Liver (tissue), 8 donors: ENCODE measurements at regions not wholly inside any gene's neighbourhood (a gene's known extent, or its start where the extent isn't known, plus 50 kb on each side); places are given as distances from the start of the nearest gene placed in this dataset.

Source experiments
- DNase-seq: peaks from one replicate; pipeline ENCODE4 v3.0.0-alpha.2; 2017; ENCODE audit warnings: low spot score
- H3K27ac ChIP-seq, 2 donors: one replicate each; pipeline ENCODE4 v1.7.0; 2013; ENCODE audit warnings: inconsistent platforms in 2 of 2, low read length in 2 of 2, control low read depth in 1 of 2, low read depth in 1 of 2, mild to moderate bottlenecking in 1 of 2
- H3K27me3 ChIP-seq, 4 donors: one replicate each; pipeline versions ENCODE4 v1.6.1 to v1.7.0; 2013; ENCODE audit warnings: low read length in 3 of 4, inconsistent platforms in 1 of 4, mild to moderate bottlenecking in 1 of 4, moderate library complexity in 1 of 4; ENCODE audit not compliant: control insufficient read depth in 4 of 4, insufficient read depth in 4 of 4
- H3K36me3 ChIP-seq, 4 donors: one replicate each; pipeline versions ENCODE4 v1.6.1 to v1.7.0; 2013; ENCODE audit warnings: low read length in 3 of 4, mild to moderate bottlenecking in 3 of 4, low read depth in 1 of 4, moderate library complexity in 1 of 4; ENCODE audit not compliant: control insufficient read depth in 4 of 4, insufficient read depth in 3 of 4
- H3K4me1 ChIP-seq, 4 donors: one replicate each; pipeline versions ENCODE4 v1.6.1 to v1.7.0; 2013; ENCODE audit warnings: low read length in 3 of 4, mild to moderate bottlenecking in 3 of 4, moderate library complexity in 1 of 4; ENCODE audit not compliant: control insufficient read depth in 4 of 4, insufficient read depth in 4 of 4
- H3K4me3 ChIP-seq, 3 donors: one replicate each; pipeline versions ENCODE4 v1.6.1 to v1.7.0; 2013; ENCODE audit warnings: low read length in 3 of 3, control low read depth in 1 of 3, low read depth in 1 of 3, mild to moderate bottlenecking in 1 of 3
- H3K9ac ChIP-seq, 2 donors: one replicate each; pipeline ENCODE4 v1.7.0; 2013; ENCODE audit warnings: low read length in 2 of 2, mild to moderate bottlenecking in 2 of 2, moderate library complexity in 2 of 2, control low read depth in 1 of 2, low read depth in 1 of 2
- H3K9me3 ChIP-seq, 4 donors: one replicate each; pipeline versions ENCODE4 v1.6.1 to v1.7.0; 2013; ENCODE audit warnings: low read length in 3 of 4; ENCODE audit not compliant: control insufficient read depth in 4 of 4
- ATF3 ChIP-seq: IDR thresholded peaks from 2 replicates; pipeline ENCODE4 v1.6.1; 2016; ENCODE audit warnings: antibody characterized with exemption
- FOXA1 ChIP-seq: IDR thresholded peaks from 2 replicates; pipeline ENCODE4 v1.6.1; 2016; ENCODE audit warnings: antibody characterized with exemption
- FOXA2 ChIP-seq: IDR thresholded peaks from 2 replicates; pipeline ENCODE4 v1.6.1; 2016; ENCODE audit warnings: antibody characterized with exemption
- GABPA ChIP-seq, 2 donors: IDR thresholded peaks in 1 of 2; conservative IDR thresholded peaks in 1 of 2; 2 replicates each; pipeline ENCODE4 v1.6.1; 2016; ENCODE audit warnings: antibody characterized with exemption in 2 of 2, mild to moderate bottlenecking in 1 of 2, moderate library complexity in 1 of 2
- HNF4A ChIP-seq, 2 donors: conservative IDR thresholded peaks; 2 replicates each; pipeline ENCODE4 v1.6.1; 2016; ENCODE audit warnings: antibody characterized with exemption in 2 of 2, mild to moderate bottlenecking in 2 of 2
- JUND ChIP-seq, 2 donors: IDR thresholded peaks; 2 replicates each; pipeline ENCODE4 v1.6.1; 2016; ENCODE audit warnings: antibody characterized with exemption in 2 of 2
- NR2F2 ChIP-seq: IDR thresholded peaks from 2 replicates; pipeline ENCODE4 v1.6.1; 2016; ENCODE audit warnings: antibody characterized with exemption
- RAD21 ChIP-seq, 2 donors: IDR thresholded peaks; 2 replicates each; pipeline ENCODE4 v1.6.1; 2016; ENCODE audit warnings: antibody characterized with exemption in 2 of 2, mild to moderate bottlenecking in 2 of 2
- RXRA ChIP-seq, 2 donors: IDR thresholded peaks; 2 replicates each; pipeline ENCODE4 v1.6.1; 2017 to 2018; ENCODE audit warnings: antibody characterized with exemption in 2 of 2, mild to moderate bottlenecking in 1 of 2
- SP1 ChIP-seq: IDR thresholded peaks from 2 replicates; pipeline ENCODE4 v1.6.1; 2018; ENCODE audit warnings: antibody characterized with exemption, mild to moderate bottlenecking
- TAF1 ChIP-seq: conservative IDR thresholded peaks from 2 replicates; pipeline ENCODE4 v1.6.1; 2016; ENCODE audit warnings: antibody characterized with exemption, mild to moderate bottlenecking
- WGBS: extraction: QIAGEN DNeasy Blood & Tissue Kit; methylation state at CpG from one replicate; pipeline ENCODE4 v1.1.7; 2013; 5-methylcytosine and 5-hydroxymethylcytosine counted together
- TF ChIP-seq, protein P1 (sequence below): fragments of 150-350 bp; IDR thresholded peaks from 2 replicates; pipeline ENCODE4 v1.5.1; 2017; ENCODE audit warnings: improper control_type of control experiment, low read depth, low read length; ENCODE audit not compliant: missing input control
- TF ChIP-seq, protein P2 (sequence below): IDR thresholded peaks from 2 replicates; pipeline ENCODE4 v1.6.1; 2016; ENCODE audit warnings: antibody characterized with exemption
- TF ChIP-seq, protein P3 (sequence below): IDR thresholded peaks from 2 replicates; pipeline ENCODE4 v1.6.1; 2016; ENCODE audit warnings: antibody characterized with exemption
- TF ChIP-seq, protein P4 (sequence below): IDR thresholded peaks from 2 replicates; pipeline ENCODE4 v1.6.1; 2016; ENCODE audit warnings: antibody characterized with exemption, mild to moderate bottlenecking
- donor health status: healthy.
- donor health status: healthy.
- donor health status: healthy.
- donor health status: healthy.
- donor health status: healthy.

DNA sequence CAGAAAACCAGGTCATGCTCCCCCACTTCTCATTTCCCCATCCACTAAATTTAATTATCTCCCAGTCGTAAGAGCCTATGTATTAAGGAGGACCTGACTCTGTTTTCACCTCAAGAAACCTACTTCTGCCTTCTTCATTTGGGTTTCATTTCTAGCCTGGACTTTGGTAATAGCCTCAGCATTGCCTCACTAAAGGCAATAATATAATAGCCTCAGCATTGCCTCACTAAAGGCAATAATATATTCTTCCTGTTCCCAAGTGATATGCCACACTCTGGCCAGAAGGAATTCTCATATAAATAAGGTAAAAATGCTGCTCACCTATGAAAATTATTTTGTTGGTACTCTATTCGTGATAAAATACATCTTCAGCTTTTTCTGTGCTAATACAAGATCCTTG lies 993.9 kb downstream of the EFNB2 start:
- Histone ChIP-seq H3K27ac (no peak overlapping the region), H3K9ac (no peak overlapping the region), H3K9me3 (no peaks in the 10 kb centered on the region), H3K4me1 (no peaks in the 10 kb centered on the region), H3K27me3 (no peaks in the 10 kb centered on the region), H3K36me3 (no peaks in the 10 kb centered on the region), H3K4me3 (no peak overlapping the region)
- no peak for DNase-seq
- WGBS, result 47% methylated on average over 2 of the region's 2 CpGs
- TF ChIP-seq, protein P1, sequence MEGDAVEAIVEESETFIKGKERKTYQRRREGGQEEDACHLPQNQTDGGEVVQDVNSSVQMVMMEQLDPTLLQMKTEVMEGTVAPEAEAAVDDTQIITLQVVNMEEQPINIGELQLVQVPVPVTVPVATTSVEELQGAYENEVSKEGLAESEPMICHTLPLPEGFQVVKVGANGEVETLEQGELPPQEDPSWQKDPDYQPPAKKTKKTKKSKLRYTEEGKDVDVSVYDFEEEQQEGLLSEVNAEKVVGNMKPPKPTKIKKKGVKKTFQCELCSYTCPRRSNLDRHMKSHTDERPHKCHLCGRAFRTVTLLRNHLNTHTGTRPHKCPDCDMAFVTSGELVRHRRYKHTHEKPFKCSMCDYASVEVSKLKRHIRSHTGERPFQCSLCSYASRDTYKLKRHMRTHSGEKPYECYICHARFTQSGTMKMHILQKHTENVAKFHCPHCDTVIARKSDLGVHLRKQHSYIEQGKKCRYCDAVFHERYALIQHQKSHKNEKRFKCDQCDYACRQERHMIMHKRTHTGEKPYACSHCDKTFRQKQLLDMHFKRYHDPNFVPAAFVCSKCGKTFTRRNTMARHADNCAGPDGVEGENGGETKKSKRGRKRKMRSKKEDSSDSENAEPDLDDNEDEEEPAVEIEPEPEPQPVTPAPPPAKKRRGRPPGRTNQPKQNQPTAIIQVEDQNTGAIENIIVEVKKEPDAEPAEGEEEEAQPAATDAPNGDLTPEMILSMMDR, result no peak
- TF ChIP-seq FOXA2 (no peak), HNF4A (conservative IDR thresholded peaks at IDR 0.05) (no peak), SP1 (no peak)

DNA sequence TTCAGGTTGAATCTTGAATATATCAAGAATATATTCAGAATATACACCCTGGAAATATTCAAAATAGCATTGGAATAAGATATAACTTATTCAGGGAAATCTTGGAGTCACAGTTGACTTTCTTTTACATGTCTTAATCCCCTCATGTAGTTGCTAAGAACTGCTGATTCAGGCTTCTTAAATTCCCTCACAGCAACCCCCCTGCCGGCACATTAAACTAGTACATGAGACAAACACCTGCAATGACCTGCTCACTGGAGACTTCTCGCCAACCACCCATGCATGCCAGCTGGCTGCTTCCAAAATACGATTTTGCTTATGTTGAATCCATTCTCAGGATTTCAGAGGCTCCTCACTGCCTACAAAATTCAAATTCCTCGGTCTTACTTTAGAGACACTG lies 997.1 kb downstream of the EFNB2 start:
- Histone ChIP-seq H3K9ac (no peak overlapping the region), H3K27me3 (no peaks in the 10 kb centered on the region), H3K27ac (no peak overlapping the region), H3K9me3 (peaks cover 0 to 2% (median 0%) of the 10 kb centered on the region in 4 donors), H3K4me3 (no peak overlapping the region), H3K36me3 (no peaks in the 10 kb centered on the region), H3K4me1 (no peaks in the 10 kb centered on the region)
- WGBS, result 72% methylated on average over 4 of the region's 4 CpGs
- DNase-seq, result no peak
- TF ChIP-seq NR2F2, result no peak
- no peak for TF ChIP-seq JUND (IDR thresholded peaks at IDR 0.05)
- TF ChIP-seq FOXA1, result no peak
- TF ChIP-seq RAD21 (IDR thresholded peaks at IDR 0.05), result no peak
- TF ChIP-seq GABPA (IDR thresholded peaks at IDR 0.05 in 1 of 2, conservative IDR thresholded peaks at IDR 0.05 in 1 of 2), result no peak
- no peak for TF ChIP-seq TAF1
- TF ChIP-seq FOXA2, result no peak
- TF ChIP-seq RXRA (IDR thresholded peaks at IDR 0.05), result no peak
- no peak for TF ChIP-seq HNF4A (conservative IDR thresholded peaks at IDR 0.05)
- TF ChIP-seq, protein P2, sequence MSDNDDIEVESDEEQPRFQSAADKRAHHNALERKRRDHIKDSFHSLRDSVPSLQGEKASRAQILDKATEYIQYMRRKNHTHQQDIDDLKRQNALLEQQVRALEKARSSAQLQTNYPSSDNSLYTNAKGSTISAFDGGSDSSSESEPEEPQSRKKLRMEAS, result no peak
- TF ChIP-seq, protein P3, sequence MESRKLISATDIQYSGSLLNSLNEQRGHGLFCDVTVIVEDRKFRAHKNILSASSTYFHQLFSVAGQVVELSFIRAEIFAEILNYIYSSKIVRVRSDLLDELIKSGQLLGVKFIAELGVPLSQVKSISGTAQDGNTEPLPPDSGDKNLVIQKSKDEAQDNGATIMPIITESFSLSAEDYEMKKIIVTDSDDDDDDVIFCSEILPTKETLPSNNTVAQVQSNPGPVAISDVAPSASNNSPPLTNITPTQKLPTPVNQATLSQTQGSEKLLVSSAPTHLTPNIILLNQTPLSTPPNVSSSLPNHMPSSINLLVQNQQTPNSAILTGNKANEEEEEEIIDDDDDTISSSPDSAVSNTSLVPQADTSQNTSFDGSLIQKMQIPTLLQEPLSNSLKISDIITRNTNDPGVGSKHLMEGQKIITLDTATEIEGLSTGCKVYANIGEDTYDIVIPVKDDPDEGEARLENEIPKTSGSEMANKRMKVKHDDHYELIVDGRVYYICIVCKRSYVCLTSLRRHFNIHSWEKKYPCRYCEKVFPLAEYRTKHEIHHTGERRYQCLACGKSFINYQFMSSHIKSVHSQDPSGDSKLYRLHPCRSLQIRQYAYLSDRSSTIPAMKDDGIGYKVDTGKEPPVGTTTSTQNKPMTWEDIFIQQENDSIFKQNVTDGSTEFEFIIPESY, result no peak

DNA sequence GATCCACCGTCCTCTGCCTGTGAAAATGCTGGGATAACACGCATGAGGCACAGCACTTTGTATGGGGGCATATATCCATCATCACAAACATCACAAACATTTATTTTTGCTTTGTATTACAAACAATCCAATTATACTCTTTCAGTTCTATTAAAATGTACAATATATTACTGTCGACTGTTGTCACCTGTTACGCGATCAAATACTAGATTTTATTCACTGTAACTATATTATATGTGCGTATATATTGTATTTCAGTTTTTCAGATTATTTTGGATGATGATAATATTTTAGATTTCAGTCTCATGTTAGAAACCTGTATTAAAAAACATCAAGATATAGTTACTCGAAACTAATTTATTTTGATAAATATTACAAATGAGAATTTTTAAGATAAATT lies 998.3 kb downstream of the EFNB2 start:
- no peak for DNase-seq
- H3K27me3 ChIP-seq, result no peaks in the 10 kb centered on the region
- no peaks in the 10 kb centered on the region for H3K4me1 ChIP-seq
- 76% methylated on average over 7 of the region's 7 CpGs for WGBS
- no peaks in the 10 kb centered on the region for H3K36me3 ChIP-seq
- no peak overlapping the region for H3K4me3 ChIP-seq
- TF ChIP-seq, protein P3, result no peak
- TF ChIP-seq ATF3 (no peak), TAF1 (no peak)
- TF ChIP-seq, protein P4, sequence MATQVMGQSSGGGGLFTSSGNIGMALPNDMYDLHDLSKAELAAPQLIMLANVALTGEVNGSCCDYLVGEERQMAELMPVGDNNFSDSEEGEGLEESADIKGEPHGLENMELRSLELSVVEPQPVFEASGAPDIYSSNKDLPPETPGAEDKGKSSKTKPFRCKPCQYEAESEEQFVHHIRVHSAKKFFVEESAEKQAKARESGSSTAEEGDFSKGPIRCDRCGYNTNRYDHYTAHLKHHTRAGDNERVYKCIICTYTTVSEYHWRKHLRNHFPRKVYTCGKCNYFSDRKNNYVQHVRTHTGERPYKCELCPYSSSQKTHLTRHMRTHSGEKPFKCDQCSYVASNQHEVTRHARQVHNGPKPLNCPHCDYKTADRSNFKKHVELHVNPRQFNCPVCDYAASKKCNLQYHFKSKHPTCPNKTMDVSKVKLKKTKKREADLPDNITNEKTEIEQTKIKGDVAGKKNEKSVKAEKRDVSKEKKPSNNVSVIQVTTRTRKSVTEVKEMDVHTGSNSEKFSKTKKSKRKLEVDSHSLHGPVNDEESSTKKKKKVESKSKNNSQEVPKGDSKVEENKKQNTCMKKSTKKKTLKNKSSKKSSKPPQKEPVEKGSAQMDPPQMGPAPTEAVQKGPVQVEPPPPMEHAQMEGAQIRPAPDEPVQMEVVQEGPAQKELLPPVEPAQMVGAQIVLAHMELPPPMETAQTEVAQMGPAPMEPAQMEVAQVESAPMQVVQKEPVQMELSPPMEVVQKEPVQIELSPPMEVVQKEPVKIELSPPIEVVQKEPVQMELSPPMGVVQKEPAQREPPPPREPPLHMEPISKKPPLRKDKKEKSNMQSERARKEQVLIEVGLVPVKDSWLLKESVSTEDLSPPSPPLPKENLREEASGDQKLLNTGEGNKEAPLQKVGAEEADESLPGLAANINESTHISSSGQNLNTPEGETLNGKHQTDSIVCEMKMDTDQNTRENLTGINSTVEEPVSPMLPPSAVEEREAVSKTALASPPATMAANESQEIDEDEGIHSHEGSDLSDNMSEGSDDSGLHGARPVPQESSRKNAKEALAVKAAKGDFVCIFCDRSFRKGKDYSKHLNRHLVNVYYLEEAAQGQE, result no peak
- H3K9ac ChIP-seq, result no peak overlapping the region
- no peak overlapping the region for H3K27ac ChIP-seq
- peaks cover 0 to 2% (median 0%) of the 10 kb centered on the region in 4 donors for H3K9me3 ChIP-seq
